Erythroblast (primary cell): ENCODE measurements at regions not wholly inside any gene's neighbourhood (a gene's known extent, or its start where the extent isn't known, plus 50 kb on each side); places are given as distances from the start of the nearest gene placed in this dataset.

Source experiments
- GATA1 ChIP-seq: IDR thresholded peaks from 2 replicates; pipeline ENCODE4 v1.6.1; 2011; ENCODE audit warnings: low read depth, mild to moderate bottlenecking, control low read depth, low read length, moderate library complexity
- POLR2A ChIP-seq: IDR thresholded peaks from 2 replicates; pipeline ENCODE4 v1.6.1; 2011; ENCODE audit warnings: mild to moderate bottlenecking, low read length

- TF ChIP-seq POLR2A (no peak), GATA1 (no peak)
Measured at GRCh38 chr15:70291305-70292075, 193.8 kb upstream of the TLE3 start.
